Astrocyte of the spinal cord (primary cell): ENCODE measurements at regions not wholly inside any gene's neighbourhood (a gene's known extent, or its start where the extent isn't known, plus 50 kb on each side); places are given as distances from the start of the nearest gene placed in this dataset.

Experiments used
- DNase-seq: peaks from one replicate; pipeline ENCODE4 v3.0.0; 2011; ENCODE audit warnings: low read depth, low spot score
- H3K4me3 ChIP-seq: 2 replicates; pipeline ENCODE4 v1.5.1; 2011; ENCODE audit warnings: low read depth, mild to moderate bottlenecking, low read length, moderate library complexity
- CTCF ChIP-seq: IDR thresholded peaks from 2 replicates; pipeline ENCODE4 v1.5.1; 2012; ENCODE audit warnings: low read depth, mild to moderate bottlenecking, low read length, inconsistent platforms
- in situ Hi-C: cut with HindIII; loops from 2 replicates; pipeline ENCODE4 v1.10.0; 2017; ENCODE audit warnings: low sequenced_read_pairs

GRCh38 chr20:63119963-63120807, 95.7 kb downstream of the YTHDF1 start:
- TF ChIP-seq CTCF = no peak

GRCh38 chr20:63119121-63119962, 96.6 kb downstream of the YTHDF1 start:
- TF ChIP-seq CTCF = no peak
- in situ Hi-C loops = no loop called here
- no peak for DNase-seq
- H3K4me3 ChIP-seq = no peak overlapping the region

More at GRCh38 chr20:63119963-63120807, 95.7 kb downstream of the YTHDF1 start:
- H3K4me3 ChIP-seq = no peak overlapping the region
- in situ Hi-C loops = no loop called here
- DNase-seq = no peak

- no peak overlapping the region for H3K4me3 ChIP-seq
- TF ChIP-seq CTCF = no peak
- no peak for DNase-seq
- in situ Hi-C loops = no loop called here
These were observed 97.4 kb downstream of the YTHDF1 start for GRCh38 chr20:63118303-63119120.

GRCh38 chr20:63117661-63118302, 98.1 kb downstream of the YTHDF1 start:
- TF ChIP-seq CTCF = no peak
- H3K4me3 ChIP-seq = no peak overlapping the region
- in situ Hi-C loops = no loop called here
- no peak for DNase-seq

- TF ChIP-seq CTCF = no peak
- H3K4me3 ChIP-seq = no peak overlapping the region
- DNase-seq = no peak
- in situ Hi-C loops = no loop called here
These were observed 98.8 kb downstream of the YTHDF1 start for GRCh38 chr20:63117151-63117550.
